ENCODE measurements at regions not wholly inside any gene's neighbourhood (a gene's known extent, or its start where the extent isn't known, plus 50 kb on each side); places are given as distances from the start of the nearest gene placed in this dataset.
"Not testable (repeated sequence)": the region's sequence is repeated elsewhere in the genome, so short reads cannot be mapped to it uniquely, and the experiment has no call there.

DNA sequence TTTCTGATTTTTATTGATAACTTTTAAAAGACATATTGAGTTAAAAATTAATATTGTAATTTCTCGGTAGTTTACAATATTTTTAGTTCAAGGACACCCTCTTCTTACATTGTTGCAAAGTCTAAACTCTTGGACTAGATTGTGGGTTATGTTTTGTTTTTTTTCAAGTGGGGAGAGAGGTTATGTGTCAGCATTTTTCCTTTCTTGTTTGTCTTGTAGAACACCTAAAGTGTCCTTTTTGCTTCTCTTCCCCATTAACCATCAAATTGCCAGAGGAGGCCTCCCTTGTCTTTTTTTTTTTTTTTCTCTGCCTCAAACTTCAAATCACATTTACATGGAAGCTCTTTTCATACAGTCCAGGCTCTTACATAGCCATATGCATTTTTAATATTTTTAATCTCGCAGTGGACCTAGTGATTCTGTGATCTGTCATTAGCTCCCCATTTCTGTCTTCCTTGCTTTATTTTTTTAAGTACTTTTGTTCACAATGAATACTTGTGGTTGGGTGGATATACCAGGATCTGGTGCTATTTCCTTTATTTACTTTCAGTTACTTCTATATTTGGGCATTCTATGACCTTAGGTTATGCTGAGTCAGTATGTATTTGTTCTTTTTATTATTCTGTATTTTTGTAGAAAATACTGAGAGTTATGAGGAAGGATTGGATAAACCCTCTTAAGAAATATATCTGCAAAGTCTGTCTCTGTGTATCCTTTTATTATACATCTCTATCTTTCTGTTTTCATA lies 2280.6 kb upstream of the ACO1 start:
- no peak for DNase-seq (ENCODE audit: low spot score in 2 of 2)
- no peak overlapping the region for H3K4me3 ChIP-seq
- H3K4me1 ChIP-seq: no peaks in the 10 kb centered on the region
- no peaks in the 10 kb centered on the region for H3K27me3 ChIP-seq
- intact Hi-C loops (cut with DNase I): no loop called here
- H3K36me3 ChIP-seq: no peaks in the 10 kb centered on the region
- TF ChIP-seq, protein P1, sequence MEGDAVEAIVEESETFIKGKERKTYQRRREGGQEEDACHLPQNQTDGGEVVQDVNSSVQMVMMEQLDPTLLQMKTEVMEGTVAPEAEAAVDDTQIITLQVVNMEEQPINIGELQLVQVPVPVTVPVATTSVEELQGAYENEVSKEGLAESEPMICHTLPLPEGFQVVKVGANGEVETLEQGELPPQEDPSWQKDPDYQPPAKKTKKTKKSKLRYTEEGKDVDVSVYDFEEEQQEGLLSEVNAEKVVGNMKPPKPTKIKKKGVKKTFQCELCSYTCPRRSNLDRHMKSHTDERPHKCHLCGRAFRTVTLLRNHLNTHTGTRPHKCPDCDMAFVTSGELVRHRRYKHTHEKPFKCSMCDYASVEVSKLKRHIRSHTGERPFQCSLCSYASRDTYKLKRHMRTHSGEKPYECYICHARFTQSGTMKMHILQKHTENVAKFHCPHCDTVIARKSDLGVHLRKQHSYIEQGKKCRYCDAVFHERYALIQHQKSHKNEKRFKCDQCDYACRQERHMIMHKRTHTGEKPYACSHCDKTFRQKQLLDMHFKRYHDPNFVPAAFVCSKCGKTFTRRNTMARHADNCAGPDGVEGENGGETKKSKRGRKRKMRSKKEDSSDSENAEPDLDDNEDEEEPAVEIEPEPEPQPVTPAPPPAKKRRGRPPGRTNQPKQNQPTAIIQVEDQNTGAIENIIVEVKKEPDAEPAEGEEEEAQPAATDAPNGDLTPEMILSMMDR (IDR thresholded peaks at IDR 0.05): no peak
- H3K9me3 ChIP-seq: no peaks in the 10 kb centered on the region
- no peak overlapping the region for H3K27ac ChIP-seq

DNA sequence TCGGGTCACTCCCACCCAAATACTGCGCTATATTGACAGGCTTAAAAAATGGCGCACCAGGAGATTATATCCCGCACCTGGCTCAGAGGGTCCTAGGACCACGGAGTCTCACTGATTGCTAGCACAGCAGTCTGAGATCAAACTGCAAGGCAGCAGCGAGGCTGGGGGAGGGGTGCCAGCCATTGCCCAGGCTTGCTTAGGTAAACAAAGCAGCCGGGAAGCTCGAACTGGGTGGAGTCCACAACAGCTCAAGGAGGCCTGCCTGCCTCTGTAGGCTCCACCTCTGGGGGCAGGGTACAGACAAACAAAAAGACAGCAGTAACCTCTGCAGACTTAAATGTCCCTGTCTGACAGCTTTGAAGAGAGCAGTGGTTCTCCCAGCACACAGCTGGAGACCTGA lies 2277.3 kb upstream of the ACO1 start:
- H3K9me3 ChIP-seq; intact Hi-C loops (cut with DNase I); H3K27ac ChIP-seq; H3K36me3 ChIP-seq; H3K4me1 ChIP-seq; DNase-seq (ENCODE audit: low spot score in 2 of 2); H3K27me3 ChIP-seq; H3K4me3 ChIP-seq: not testable (repeated sequence)

DNA sequence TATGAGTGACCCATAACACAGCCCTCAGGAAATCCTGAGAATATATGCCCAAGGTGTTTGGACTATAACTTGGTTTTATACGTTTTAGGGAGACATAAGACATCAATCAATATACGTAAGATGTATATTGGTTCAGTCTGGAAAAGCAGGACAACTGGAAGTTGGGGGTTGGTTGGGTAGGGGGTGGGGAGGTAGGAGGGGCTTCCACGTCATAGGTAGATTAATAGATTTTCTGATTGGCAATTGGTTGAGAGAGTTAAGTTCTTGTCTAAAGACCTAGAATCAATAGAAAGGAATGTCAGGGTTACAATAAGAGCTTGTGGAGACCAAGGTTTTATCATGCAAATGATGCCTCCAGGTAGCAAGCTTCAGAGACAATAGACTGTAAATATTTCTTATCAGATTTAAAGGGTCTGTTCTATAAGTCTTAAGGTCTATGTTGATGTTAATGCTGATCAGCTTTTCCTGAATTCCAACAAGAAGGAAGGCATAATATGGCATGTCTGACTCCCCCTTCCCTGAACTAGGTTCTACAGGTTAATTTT lies 2267.7 kb upstream of the ACO1 start:
- no peak overlapping the region for H3K4me3 ChIP-seq
- TF ChIP-seq, protein P1 (IDR thresholded peaks at IDR 0.05): no peak
- H3K27me3 ChIP-seq: no peaks in the 10 kb centered on the region
- DNase-seq (ENCODE audit: low spot score in 2 of 2): no peak
- intact Hi-C loops (cut with DNase I): no loop called here
- H3K4me1 ChIP-seq: no peaks in the 10 kb centered on the region
- H3K27ac ChIP-seq: no peak overlapping the region
- no peaks in the 10 kb centered on the region for H3K36me3 ChIP-seq
- no peaks in the 10 kb centered on the region for H3K9me3 ChIP-seq

DNA sequence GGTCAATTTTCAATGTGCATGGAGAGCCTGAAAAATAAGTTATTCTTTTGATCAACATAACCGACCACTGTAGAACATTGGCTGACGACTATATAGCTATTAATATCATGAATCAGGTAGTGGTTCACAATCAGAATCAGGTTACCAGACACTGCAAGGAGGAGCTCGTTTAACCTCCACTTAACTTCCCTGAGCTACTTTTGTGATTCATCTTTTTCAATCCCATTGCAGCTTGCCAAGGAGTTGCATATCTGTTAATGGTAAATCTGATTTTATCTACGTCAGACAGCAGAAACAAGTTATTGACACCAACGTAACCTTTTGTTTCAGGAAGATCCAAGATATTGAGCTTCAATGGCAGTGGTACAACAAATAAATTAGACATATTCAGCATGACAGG lies 2263.8 kb upstream of the ACO1 start:
- Histone ChIP-seq H3K4me1 (no peaks in the 10 kb centered on the region), H3K4me3 (no peak overlapping the region), H3K36me3 (no peaks in the 10 kb centered on the region), H3K27me3 (no peaks in the 10 kb centered on the region), H3K27ac (no peak overlapping the region), H3K9me3 (no peaks in the 10 kb centered on the region)
- intact Hi-C loops (cut with DNase I): no loop called here
- TF ChIP-seq, protein P1 (IDR thresholded peaks at IDR 0.05): no peak
- DNase-seq (ENCODE audit: low spot score in 2 of 2): no peak

DNA sequence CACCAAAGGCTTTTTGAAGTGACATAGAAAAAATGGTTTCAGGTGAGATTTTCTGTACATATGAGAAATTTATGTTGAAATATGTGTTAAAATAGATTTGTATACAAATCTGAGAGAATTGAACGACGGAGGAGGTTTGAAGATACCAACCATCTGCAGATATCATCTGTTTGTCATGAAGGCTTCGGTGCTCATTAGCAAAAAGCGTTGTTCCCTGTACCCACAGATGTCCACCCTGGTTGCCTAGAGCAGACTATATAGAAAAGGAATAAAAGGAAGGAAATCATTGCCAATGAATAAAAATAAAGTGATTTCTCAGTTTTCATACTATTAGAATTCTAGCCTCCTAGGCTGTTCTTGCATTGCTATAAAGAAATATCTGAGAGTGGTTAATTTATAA lies 2262.8 kb upstream of the ACO1 start:
- H3K27ac ChIP-seq: no peak overlapping the region
- no peaks in the 10 kb centered on the region for H3K27me3 ChIP-seq
- H3K9me3 ChIP-seq: no peaks in the 10 kb centered on the region
- no peak for DNase-seq (ENCODE audit: low spot score in 2 of 2)
- TF ChIP-seq, protein P1 (IDR thresholded peaks at IDR 0.05): no peak
- H3K36me3 ChIP-seq: no peaks in the 10 kb centered on the region
- intact Hi-C loops (cut with DNase I): no loop called here
- H3K4me3 ChIP-seq: no peak overlapping the region
- no peaks in the 10 kb centered on the region for H3K4me1 ChIP-seq

DNA sequence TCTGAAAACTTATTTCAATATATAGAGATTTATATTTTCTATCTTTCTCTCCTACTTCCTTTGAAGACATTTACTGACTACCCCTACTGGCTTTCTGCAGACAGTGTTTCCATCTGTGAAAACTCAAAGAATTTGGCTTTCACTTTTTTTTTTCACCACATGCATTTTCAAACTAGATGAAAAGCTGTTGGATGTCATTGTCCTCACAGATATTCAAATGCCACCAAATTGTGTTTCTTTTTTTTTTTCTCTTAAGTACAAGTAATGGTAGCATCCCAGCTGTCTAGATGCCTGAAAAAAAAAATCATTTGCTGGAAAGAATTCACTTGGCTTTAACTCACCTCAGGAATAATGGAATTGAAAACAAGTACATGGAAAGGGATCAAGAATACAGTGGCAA lies 2258.6 kb upstream of the ACO1 start:
- no peak for DNase-seq (ENCODE audit: low spot score in 2 of 2)
- H3K4me3 ChIP-seq: no peak overlapping the region
- intact Hi-C loops (cut with DNase I): no loop called here
- H3K9me3 ChIP-seq: no peaks in the 10 kb centered on the region
- H3K27me3 ChIP-seq: no peaks in the 10 kb centered on the region
- TF ChIP-seq, protein P1 (IDR thresholded peaks at IDR 0.05): no peak
- no peaks in the 10 kb centered on the region for H3K4me1 ChIP-seq
- H3K27ac ChIP-seq: no peak overlapping the region
- no peaks in the 10 kb centered on the region for H3K36me3 ChIP-seq

Data from ascending aorta (tissue), 2 donors.